Astrocyte of the cerebellum (primary cell): ENCODE measurements at regions not wholly inside any gene's neighbourhood (a gene's known extent, or its start where the extent isn't known, plus 50 kb on each side); places are given as distances from the start of the nearest gene placed in this dataset.
A peak's percentile ranks its signal among the peaks of the same experiment; 100 is the strongest.

Experiments
- DNase-seq: peaks from one replicate; pipeline ENCODE4 v3.0.0-alpha.2; 2011; ENCODE audit warnings: low read depth
- H3K4me3 ChIP-seq: 2 replicates; pipeline ENCODE4 v1.5.1; 2011; ENCODE audit warnings: mild to moderate bottlenecking, low read depth, low read length, moderate library complexity
- CTCF ChIP-seq: IDR thresholded peaks from 2 replicates; pipeline ENCODE4 v1.5.1; 2012; ENCODE audit warnings: low read length, low read depth, moderate library complexity, mild to moderate bottlenecking; ENCODE audit errors: missing control alignments
- in situ Hi-C: cut with HindIII; loops from 2 replicates; pipeline ENCODE4 v1.10.0; 2017; ENCODE audit warnings: low sequenced_read_pairs

GRCh38 chr15:26023691-26024090 is 160.6 kb upstream of the ATP10A start:
- no peak overlapping the region for H3K4me3 ChIP-seq
- in situ Hi-C loops = no loop called here
- no peak for TF ChIP-seq CTCF
- no peak for DNase-seq

- TF ChIP-seq CTCF = no peak
- in situ Hi-C loops = no loop called here
- H3K4me3 ChIP-seq = no peak overlapping the region
- no peak for DNase-seq
These were observed 160.1 kb upstream of the ATP10A start for GRCh38 chr15:26023231-26023630.

GRCh38 chr15:26020871-26021270 is 157.7 kb upstream of the ATP10A start:
- in situ Hi-C loops = no loop called here
- no peak overlapping the region for H3K4me3 ChIP-seq
- TF ChIP-seq CTCF = no peak
- DNase-seq = no peak

- in situ Hi-C loops = no loop called here
- H3K4me3 ChIP-seq = no peak overlapping the region
- DNase-seq = no peak
- no peak for TF ChIP-seq CTCF
These were observed 154.5 kb upstream of the ATP10A start for GRCh38 chr15:26017665-26018064.

GRCh38 chr15:26015516-26016075 is 152.5 kb upstream of the ATP10A start:
- H3K4me3 ChIP-seq = no peak overlapping the region
- no peak for DNase-seq
- no peak for TF ChIP-seq CTCF
- in situ Hi-C loops = no loop called here

GRCh38 chr15:26013981-26014380 is 150.9 kb upstream of the ATP10A start:
- TF ChIP-seq CTCF = no peak
- peak; percentile 1 for DNase-seq
- H3K4me3 ChIP-seq = no peak overlapping the region
- in situ Hi-C loops = no loop called here

- no peak for DNase-seq
- in situ Hi-C loops = no loop called here
- no peak overlapping the region for H3K4me3 ChIP-seq
- TF ChIP-seq CTCF = no peak
These were observed 148.8 kb upstream of the ATP10A start for GRCh38 chr15:26011916-26012315.
